Non-pigmented ciliary epithelial cell (primary cell): ENCODE measurements at regions not wholly inside any gene's neighbourhood (a gene's known extent, or its start where the extent isn't known, plus 50 kb on each side); places are given as distances from the start of the nearest gene placed in this dataset.
A peak's percentile ranks its signal among the peaks of the same experiment; 100 is the strongest.
"Not testable (repeated sequence)": the region's sequence is repeated elsewhere in the genome, so short reads cannot be mapped to it uniquely, and the experiment has no call there.

ENCODE experiments used
- DNase-seq: peaks from one replicate; pipeline ENCODE4 v3.0.0-alpha.2; 2010; ENCODE audit warnings: low read depth

GRCh38 chr21:33121715-33122475, 52.0 kb downstream of the OLIG1 start:
- DNase-seq, result no peak

GRCh38 chr21:33122507-33122906, 52.6 kb downstream of the OLIG1 start:
- DNase-seq, result no peak

- no peak for DNase-seq
Observed at GRCh38 chr21:33123374-33124123, 53.6 kb downstream of the OLIG1 start.

GRCh38 chr21:33124889-33125288, 54.9 kb downstream of the OLIG1 start:
- no peak for DNase-seq

GRCh38 chr21:33125680-33126375, 55.9 kb downstream of the OLIG1 start:
- no peak for DNase-seq

GRCh38 chr21:33126569-33126968, 56.6 kb downstream of the OLIG1 start:
- DNase-seq, result no peak

GRCh38 chr21:33127154-33127867, 57.4 kb downstream of the OLIG1 start:
- peak; percentile 18 for DNase-seq

- DNase-seq, result no peak
Observed at GRCh38 chr21:33127868-33128242, 57.9 kb downstream of the OLIG1 start.

GRCh38 chr21:33128538-33128937, 58.6 kb downstream of the OLIG1 start:
- no peak for DNase-seq

- no peak for DNase-seq
Observed at GRCh38 chr21:33132054-33132453, 62.1 kb downstream of the OLIG1 start.

- DNase-seq, result no peak
Observed at GRCh38 chr21:33133892-33134291, 64.0 kb downstream of the OLIG1 start.

GRCh38 chr21:33135925-33136324, 66.0 kb downstream of the OLIG1 start:
- no peak for DNase-seq

- no peak for DNase-seq
Observed at GRCh38 chr21:33136847-33137502, 67.0 kb downstream of the OLIG1 start.

GRCh38 chr21:33139084-33139483, 69.1 kb downstream of the OLIG1 start:
- DNase-seq, result no peak

- DNase-seq, result no peak
Observed at GRCh38 chr21:33140288-33140687, 70.3 kb downstream of the OLIG1 start.

- DNase-seq, result no peak
Observed at GRCh38 chr21:33146467-33146866, 76.5 kb downstream of the OLIG1 start.

GRCh38 chr21:33149181-33149580, 79.2 kb downstream of the OLIG1 start:
- DNase-seq, result no peak

- DNase-seq, result not testable (repeated sequence)
Observed at GRCh38 chr21:33150968-33151367, 78.8 kb upstream of the IFNAR2 start.

- no peak for DNase-seq
Observed at GRCh38 chr21:33151941-33152731, 77.6 kb upstream of the IFNAR2 start.

GRCh38 chr21:33152732-33153130, 77.0 kb upstream of the IFNAR2 start:
- no peak for DNase-seq

- no peak for DNase-seq
Observed at GRCh38 chr21:33155005-33155404, 74.7 kb upstream of the IFNAR2 start.
